ENCODE measurements at regions not wholly inside any gene's neighbourhood (a gene's known extent, or its start where the extent isn't known, plus 50 kb on each side); places are given as distances from the start of the nearest gene placed in this dataset.

DNA sequence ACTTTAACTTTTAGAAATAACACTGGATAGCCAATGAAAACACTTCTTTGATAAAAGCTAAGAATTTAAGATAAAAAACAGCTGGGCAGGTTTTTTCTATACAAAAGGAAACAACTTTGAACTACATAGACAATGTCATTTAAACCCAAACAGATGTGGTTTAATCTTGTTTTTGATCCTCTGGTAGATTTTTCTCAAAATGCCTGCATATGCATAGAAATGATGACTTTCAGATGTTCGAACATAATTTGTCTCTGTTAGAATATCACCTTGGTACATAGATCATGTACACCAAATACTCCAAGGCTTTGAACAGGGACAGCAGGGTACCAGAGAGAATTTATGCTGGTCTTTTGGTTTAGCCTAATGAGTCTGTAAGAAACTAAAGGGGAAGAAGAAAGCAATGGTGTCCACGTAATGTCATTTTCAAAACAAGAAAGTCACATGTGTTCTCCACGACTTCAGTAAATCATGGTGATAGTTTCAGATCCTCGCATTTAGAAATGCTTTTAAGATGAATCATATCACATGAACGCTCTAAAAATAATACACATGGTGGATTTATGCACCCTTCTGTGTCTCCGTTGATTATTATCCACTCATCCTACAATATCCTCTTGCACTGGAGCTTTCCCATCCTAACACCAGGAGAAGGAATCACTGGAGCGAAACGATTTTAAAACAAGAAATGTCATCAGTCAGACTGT lies 160.1 kb upstream of the PDZRN3 start:
- TF ChIP-seq, protein P1, sequence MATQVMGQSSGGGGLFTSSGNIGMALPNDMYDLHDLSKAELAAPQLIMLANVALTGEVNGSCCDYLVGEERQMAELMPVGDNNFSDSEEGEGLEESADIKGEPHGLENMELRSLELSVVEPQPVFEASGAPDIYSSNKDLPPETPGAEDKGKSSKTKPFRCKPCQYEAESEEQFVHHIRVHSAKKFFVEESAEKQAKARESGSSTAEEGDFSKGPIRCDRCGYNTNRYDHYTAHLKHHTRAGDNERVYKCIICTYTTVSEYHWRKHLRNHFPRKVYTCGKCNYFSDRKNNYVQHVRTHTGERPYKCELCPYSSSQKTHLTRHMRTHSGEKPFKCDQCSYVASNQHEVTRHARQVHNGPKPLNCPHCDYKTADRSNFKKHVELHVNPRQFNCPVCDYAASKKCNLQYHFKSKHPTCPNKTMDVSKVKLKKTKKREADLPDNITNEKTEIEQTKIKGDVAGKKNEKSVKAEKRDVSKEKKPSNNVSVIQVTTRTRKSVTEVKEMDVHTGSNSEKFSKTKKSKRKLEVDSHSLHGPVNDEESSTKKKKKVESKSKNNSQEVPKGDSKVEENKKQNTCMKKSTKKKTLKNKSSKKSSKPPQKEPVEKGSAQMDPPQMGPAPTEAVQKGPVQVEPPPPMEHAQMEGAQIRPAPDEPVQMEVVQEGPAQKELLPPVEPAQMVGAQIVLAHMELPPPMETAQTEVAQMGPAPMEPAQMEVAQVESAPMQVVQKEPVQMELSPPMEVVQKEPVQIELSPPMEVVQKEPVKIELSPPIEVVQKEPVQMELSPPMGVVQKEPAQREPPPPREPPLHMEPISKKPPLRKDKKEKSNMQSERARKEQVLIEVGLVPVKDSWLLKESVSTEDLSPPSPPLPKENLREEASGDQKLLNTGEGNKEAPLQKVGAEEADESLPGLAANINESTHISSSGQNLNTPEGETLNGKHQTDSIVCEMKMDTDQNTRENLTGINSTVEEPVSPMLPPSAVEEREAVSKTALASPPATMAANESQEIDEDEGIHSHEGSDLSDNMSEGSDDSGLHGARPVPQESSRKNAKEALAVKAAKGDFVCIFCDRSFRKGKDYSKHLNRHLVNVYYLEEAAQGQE (IDR thresholded peaks at IDR 0.05; ENCODE audit: insufficient read depth in 1 of 2, low read depth in 2 of 2, low read length in 2 of 2), result no peak
- no peak for TF ChIP-seq TAF1 (IDR thresholded peaks at IDR 0.05; ENCODE audit: borderline replicate concordance, insufficient read depth, low read length)
- no peak for TF ChIP-seq SIN3A (IDR thresholded peaks at IDR 0.05; ENCODE audit: borderline replicate concordance, insufficient read depth, low read length)
- no peak for TF ChIP-seq FOXP2 (optimal IDR thresholded peaks at IDR 0.05; ENCODE audit: borderline replicate concordance, extremely low read depth, extremely low read length, insufficient read depth)
- TF ChIP-seq POLR2AphosphoS5 (IDR thresholded peaks at IDR 0.05; ENCODE audit: low read depth, low read length), result no peak

DNA sequence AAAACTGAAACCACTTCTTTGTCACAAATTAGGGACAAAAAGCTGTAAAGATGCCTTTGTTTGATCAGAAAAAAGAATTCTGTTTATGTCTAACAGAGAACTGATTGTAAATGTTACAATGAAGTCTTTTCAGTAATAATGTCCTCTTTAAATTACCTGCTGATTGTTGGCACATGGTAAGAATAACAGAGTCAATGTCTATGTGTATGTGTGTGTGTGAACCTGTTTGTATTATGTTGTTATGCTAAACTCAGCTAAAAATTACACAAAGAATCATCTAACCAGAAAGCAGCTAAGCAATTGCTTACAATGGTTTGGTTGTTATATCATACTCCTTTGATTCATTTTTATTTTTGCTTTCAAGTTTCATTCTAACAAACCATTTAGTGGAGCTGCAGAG lies 159.1 kb upstream of the PDZRN3 start:
- TF ChIP-seq, protein P1 (IDR thresholded peaks at IDR 0.05; ENCODE audit: insufficient read depth in 1 of 2, low read depth in 2 of 2, low read length in 2 of 2), result no peak
- TF ChIP-seq FOXP2 (optimal IDR thresholded peaks at IDR 0.05; ENCODE audit: borderline replicate concordance, extremely low read depth, extremely low read length, insufficient read depth), result no peak

DNA sequence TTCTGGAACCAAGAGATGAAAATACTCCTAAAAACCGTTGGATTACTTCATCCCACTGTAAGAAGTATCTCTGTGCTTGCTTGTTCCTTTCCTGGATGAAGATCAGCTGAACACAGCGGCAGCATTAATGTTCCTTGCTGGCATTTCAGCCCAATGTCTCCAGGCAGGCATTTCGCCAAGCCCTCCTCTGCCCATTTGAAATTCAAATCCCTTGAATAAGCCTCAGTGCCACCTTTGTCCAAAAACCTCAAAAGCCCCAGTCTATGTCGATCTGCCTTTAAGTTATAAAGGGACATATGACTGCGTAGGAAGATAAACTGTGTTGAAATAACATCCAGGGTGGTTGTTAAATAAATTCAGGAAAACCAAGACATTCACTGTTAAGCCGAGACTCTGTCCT lies 156.8 kb upstream of the PDZRN3 start:
- TF ChIP-seq FOXP2 (optimal IDR thresholded peaks at IDR 0.05; ENCODE audit: borderline replicate concordance, extremely low read depth, extremely low read length, insufficient read depth) (no peak), SIN3A (IDR thresholded peaks at IDR 0.05; ENCODE audit: borderline replicate concordance, insufficient read depth, low read length) (no peak), TAF1 (IDR thresholded peaks at IDR 0.05; ENCODE audit: borderline replicate concordance, insufficient read depth, low read length) (no peak), POLR2AphosphoS5 (IDR thresholded peaks at IDR 0.05; ENCODE audit: low read depth, low read length) (no peak)
- TF ChIP-seq, protein P1 (IDR thresholded peaks at IDR 0.05; ENCODE audit: insufficient read depth in 1 of 2, low read depth in 2 of 2, low read length in 2 of 2), result no peak

DNA sequence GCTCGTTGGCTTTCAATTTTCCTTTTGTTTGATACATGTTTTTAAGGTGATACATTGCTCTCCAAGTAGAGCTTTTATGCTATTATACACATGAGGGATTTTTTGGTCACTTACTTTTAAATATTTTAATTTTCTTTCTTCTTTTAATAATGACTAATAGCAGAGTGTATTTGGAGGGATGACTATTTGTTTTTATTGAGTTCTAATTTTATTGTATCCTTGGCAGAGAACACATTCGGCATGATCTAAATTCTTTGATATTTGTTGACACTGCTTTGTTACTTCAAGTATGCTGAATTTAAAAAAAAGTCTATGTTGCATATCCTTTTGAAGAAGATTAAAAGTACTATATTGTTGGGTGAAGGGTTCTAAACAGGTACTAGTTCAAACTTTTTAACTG lies 149.9 kb upstream of the PDZRN3 start:
- TF ChIP-seq SIN3A (IDR thresholded peaks at IDR 0.05; ENCODE audit: borderline replicate concordance, insufficient read depth, low read length), result no peak
- TF ChIP-seq, protein P1 (IDR thresholded peaks at IDR 0.05; ENCODE audit: insufficient read depth in 1 of 2, low read depth in 2 of 2, low read length in 2 of 2), result no peak

DNA sequence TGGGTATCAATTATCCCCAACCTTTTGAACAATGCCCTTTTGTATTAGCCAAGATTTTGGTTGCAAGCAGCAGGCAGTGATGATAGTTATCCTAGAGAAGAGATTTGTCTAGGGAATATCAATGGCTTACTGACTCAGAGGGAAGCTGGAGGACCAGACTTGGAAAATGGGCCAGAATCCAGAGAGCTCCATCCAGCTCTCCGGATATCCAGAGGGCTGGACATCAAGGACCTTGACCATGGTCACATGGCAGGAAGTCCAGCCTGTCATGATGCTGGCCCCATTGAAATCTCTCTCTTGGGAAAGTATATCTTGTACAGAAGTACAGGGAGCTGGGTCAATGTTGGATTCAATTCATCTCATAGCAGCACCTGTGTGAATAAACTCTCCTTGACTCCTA lies 148.5 kb upstream of the PDZRN3 start:
- TF ChIP-seq POLR2AphosphoS5 (IDR thresholded peaks at IDR 0.05; ENCODE audit: low read depth, low read length), result no peak
- TF ChIP-seq SIN3A (IDR thresholded peaks at IDR 0.05; ENCODE audit: borderline replicate concordance, insufficient read depth, low read length), result no peak
- TF ChIP-seq FOXP2 (optimal IDR thresholded peaks at IDR 0.05; ENCODE audit: borderline replicate concordance, extremely low read depth, extremely low read length, insufficient read depth), result no peak
- no peak for TF ChIP-seq TAF1 (IDR thresholded peaks at IDR 0.05; ENCODE audit: borderline replicate concordance, insufficient read depth, low read length)
- TF ChIP-seq, protein P1 (IDR thresholded peaks at IDR 0.05; ENCODE audit: insufficient read depth in 1 of 2, low read depth in 2 of 2, low read length in 2 of 2), result no peak

Data from PFSK-1 (cell line).